ENCODE measurements at regions not wholly inside any gene's neighbourhood (a gene's known extent, or its start where the extent isn't known, plus 50 kb on each side); places are given as distances from the start of the nearest gene placed in this dataset.
A peak's percentile ranks its signal among the peaks of the same experiment; 100 is the strongest.

- H3K4me2 ChIP-seq (ENCODE audit: low read depth, low read length), result no peak overlapping the region
- H4K20me1 ChIP-seq (ENCODE audit: insufficient read depth, low read length), result no peaks in the 10 kb centered on the region
- no peaks in the 10 kb centered on the region for H3K27me3 ChIP-seq (replicated peaks; ENCODE audit: insufficient read depth, low read length)
- H3K27ac ChIP-seq (ENCODE audit: low read length), result no peak overlapping the region
- no peaks in the 10 kb centered on the region for H3K9me3 ChIP-seq (replicated peaks; ENCODE audit: insufficient read depth, low read length)
- no peak for DNase-seq
- H3K9ac ChIP-seq (ENCODE audit: low read length), result no peak overlapping the region
- no peak for TF ChIP-seq EZH2 (optimal IDR thresholded peaks at IDR 0.05; ENCODE audit: low read depth, low read length)
- TF ChIP-seq, protein P1, sequence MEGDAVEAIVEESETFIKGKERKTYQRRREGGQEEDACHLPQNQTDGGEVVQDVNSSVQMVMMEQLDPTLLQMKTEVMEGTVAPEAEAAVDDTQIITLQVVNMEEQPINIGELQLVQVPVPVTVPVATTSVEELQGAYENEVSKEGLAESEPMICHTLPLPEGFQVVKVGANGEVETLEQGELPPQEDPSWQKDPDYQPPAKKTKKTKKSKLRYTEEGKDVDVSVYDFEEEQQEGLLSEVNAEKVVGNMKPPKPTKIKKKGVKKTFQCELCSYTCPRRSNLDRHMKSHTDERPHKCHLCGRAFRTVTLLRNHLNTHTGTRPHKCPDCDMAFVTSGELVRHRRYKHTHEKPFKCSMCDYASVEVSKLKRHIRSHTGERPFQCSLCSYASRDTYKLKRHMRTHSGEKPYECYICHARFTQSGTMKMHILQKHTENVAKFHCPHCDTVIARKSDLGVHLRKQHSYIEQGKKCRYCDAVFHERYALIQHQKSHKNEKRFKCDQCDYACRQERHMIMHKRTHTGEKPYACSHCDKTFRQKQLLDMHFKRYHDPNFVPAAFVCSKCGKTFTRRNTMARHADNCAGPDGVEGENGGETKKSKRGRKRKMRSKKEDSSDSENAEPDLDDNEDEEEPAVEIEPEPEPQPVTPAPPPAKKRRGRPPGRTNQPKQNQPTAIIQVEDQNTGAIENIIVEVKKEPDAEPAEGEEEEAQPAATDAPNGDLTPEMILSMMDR (IDR thresholded peaks at IDR 0.05; ENCODE audit: low read length), result peak; percentile 78
- H3K4me3 ChIP-seq (ENCODE audit: low read length), result no peak overlapping the region
- no peaks in the 10 kb centered on the region for H3F3A ChIP-seq (ENCODE audit: insufficient read depth, low read length)
- no peaks in the 10 kb centered on the region for H3K36me3 ChIP-seq (replicated peaks; ENCODE audit: insufficient read depth, low read length)
- no peaks in the 10 kb centered on the region for H3K9me2 ChIP-seq (replicated peaks; ENCODE audit: insufficient read depth, low read length)
- H2AFZ ChIP-seq (ENCODE audit: low read length), result no peak overlapping the region
- H3K4me1 ChIP-seq (ENCODE audit: low read length), result no peaks in the 10 kb centered on the region
- no peaks in the 10 kb centered on the region for H3K79me2 ChIP-seq (ENCODE audit: low read length)
These were observed 154.1 kb upstream of the MMS22L start for GRCh38 chr6:97437087-97437486.

- TF ChIP-seq, protein P1 (IDR thresholded peaks at IDR 0.05; ENCODE audit: low read length), result no peak
- Histone ChIP-seq H3K9ac (ENCODE audit: low read length) (no peak overlapping the region), H3K27me3 (replicated peaks; ENCODE audit: insufficient read depth, low read length) (no peaks in the 10 kb centered on the region), H2AFZ (ENCODE audit: low read length) (no peak overlapping the region), H3F3A (ENCODE audit: insufficient read depth, low read length) (no peaks in the 10 kb centered on the region), H3K4me1 (ENCODE audit: low read length) (no peaks in the 10 kb centered on the region), H3K36me3 (replicated peaks; ENCODE audit: insufficient read depth, low read length) (no peaks in the 10 kb centered on the region), H3K9me2 (replicated peaks; ENCODE audit: insufficient read depth, low read length) (no peaks in the 10 kb centered on the region), H3K79me2 (ENCODE audit: low read length) (no peaks in the 10 kb centered on the region), H3K9me3 (replicated peaks; ENCODE audit: insufficient read depth, low read length) (no peaks in the 10 kb centered on the region), H4K20me1 (ENCODE audit: insufficient read depth, low read length) (no peaks in the 10 kb centered on the region), H3K4me2 (ENCODE audit: low read depth, low read length) (no peak overlapping the region), H3K27ac (ENCODE audit: low read length) (no peak overlapping the region), H3K4me3 (ENCODE audit: low read length) (no peak overlapping the region)
- DNase-seq, result peak; percentile 12
These were observed 155.1 kb upstream of the MMS22L start for GRCh38 chr6:97438011-97438671.

DNA sequence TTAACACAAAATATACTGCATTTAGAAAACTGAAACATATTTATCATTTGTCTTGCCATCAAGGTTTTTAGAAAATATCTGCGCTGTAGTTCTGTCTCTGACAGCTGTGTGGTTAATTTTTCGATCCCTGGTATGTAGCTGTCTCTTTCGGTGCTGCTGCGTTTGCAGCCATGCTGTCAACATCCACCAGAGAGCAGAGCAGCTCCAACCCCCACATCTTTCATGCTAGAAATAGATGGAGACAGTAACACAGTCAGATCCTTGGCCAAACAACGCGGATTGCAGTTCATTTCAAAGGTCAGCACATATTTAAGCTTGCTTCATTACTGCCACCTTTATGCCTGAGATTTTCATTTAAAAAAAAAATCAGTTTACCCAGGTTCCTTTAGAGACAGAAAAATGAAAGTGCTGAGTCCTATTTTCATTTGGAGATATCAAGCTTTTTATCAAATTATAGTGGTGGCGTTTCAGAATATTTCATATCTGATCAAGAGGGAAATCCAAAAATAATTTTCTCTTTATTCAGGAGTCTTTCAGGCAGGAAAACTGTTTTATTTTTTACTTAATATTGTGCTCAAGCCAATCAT is 157.7 kb upstream of the MMS22L start:
- no peak for TF ChIP-seq EZH2 (optimal IDR thresholded peaks at IDR 0.05; ENCODE audit: low read depth, low read length)
- TF ChIP-seq, protein P1 (IDR thresholded peaks at IDR 0.05; ENCODE audit: low read length), result peak; percentile 78
- no peak for TF ChIP-seq EZH2phosphoT487 (IDR thresholded peaks at IDR 0.05; ENCODE audit: low read length)
- H3K4me3 ChIP-seq (ENCODE audit: low read length), result no peak overlapping the region
- no peaks in the 10 kb centered on the region for H4K20me1 ChIP-seq (ENCODE audit: insufficient read depth, low read length)
- DNase-seq, result peak; percentile 80
- H2AFZ ChIP-seq (ENCODE audit: low read length), result 0 out of 2 replicates have a peak overlapping the region, but pooled peaks have one; percentile 48
- H3K9me3 ChIP-seq (replicated peaks; ENCODE audit: insufficient read depth, low read length), result no peaks in the 10 kb centered on the region
- no peak overlapping the region for H3K27ac ChIP-seq (ENCODE audit: low read length)
- no peak overlapping the region for H3K9ac ChIP-seq (ENCODE audit: low read length)
- no peaks in the 10 kb centered on the region for H3K79me2 ChIP-seq (ENCODE audit: low read length)
- no peaks in the 10 kb centered on the region for H3K4me1 ChIP-seq (ENCODE audit: low read length)
- H3F3A ChIP-seq (ENCODE audit: insufficient read depth, low read length), result no peaks in the 10 kb centered on the region
- no peaks in the 10 kb centered on the region for H3K9me2 ChIP-seq (replicated peaks; ENCODE audit: insufficient read depth, low read length)
- no peaks in the 10 kb centered on the region for H3K36me3 ChIP-seq (replicated peaks; ENCODE audit: insufficient read depth, low read length)
- peak overlapping the region; percentile 61; the same call in 1 of the 2 replicates for H3K4me2 ChIP-seq (ENCODE audit: low read depth, low read length)
- no peaks in the 10 kb centered on the region for H3K27me3 ChIP-seq (replicated peaks; ENCODE audit: insufficient read depth, low read length)

All from MM.1S (cell line).